ENCODE measurements at regions not wholly inside any gene's neighbourhood (a gene's known extent, or its start where the extent isn't known, plus 50 kb on each side); places are given as distances from the start of the nearest gene placed in this dataset.

DNA sequence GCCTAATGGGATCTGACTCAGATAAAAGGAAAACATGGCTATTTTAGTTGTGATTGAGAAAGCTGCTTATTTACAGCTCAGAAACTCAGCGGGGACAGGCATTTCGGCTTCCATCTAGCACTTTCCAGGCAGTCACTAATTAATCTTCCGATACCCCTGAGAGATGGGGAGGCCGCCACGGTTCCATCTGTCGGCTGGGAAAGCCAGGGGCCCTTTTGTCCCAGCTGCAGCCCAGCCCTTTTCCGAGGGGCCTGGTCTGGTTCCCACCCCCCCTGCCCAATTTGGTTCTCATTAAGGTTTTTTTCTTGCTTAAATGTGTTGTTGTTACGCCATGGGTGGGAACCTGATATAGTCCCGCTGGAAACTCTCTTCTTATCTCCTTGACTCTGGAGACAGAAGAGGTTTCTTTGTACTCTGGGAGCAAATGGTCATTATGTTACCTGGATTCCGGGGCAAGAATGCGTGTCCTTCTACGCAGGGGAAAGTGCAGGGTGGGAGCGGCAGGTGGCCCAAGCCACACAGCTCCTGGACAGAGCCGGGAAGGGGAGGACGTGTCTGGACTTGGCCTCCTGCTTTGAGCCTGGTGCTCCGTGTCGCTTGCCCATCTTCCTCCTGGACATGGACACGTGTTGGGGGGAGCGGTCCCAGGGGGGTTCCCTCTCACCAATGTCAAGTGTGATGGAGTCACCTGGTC lies 50.9 kb upstream of the GSE1 start:
- TF ChIP-seq, protein P1, sequence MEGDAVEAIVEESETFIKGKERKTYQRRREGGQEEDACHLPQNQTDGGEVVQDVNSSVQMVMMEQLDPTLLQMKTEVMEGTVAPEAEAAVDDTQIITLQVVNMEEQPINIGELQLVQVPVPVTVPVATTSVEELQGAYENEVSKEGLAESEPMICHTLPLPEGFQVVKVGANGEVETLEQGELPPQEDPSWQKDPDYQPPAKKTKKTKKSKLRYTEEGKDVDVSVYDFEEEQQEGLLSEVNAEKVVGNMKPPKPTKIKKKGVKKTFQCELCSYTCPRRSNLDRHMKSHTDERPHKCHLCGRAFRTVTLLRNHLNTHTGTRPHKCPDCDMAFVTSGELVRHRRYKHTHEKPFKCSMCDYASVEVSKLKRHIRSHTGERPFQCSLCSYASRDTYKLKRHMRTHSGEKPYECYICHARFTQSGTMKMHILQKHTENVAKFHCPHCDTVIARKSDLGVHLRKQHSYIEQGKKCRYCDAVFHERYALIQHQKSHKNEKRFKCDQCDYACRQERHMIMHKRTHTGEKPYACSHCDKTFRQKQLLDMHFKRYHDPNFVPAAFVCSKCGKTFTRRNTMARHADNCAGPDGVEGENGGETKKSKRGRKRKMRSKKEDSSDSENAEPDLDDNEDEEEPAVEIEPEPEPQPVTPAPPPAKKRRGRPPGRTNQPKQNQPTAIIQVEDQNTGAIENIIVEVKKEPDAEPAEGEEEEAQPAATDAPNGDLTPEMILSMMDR (IDR thresholded peaks at IDR 0.05 in 4 of 5, conservative IDR thresholded peaks at IDR 0.05 in 1 of 5) = no peak
- TF ChIP-seq POLR2A (IDR thresholded peaks at IDR 0.05) = no peak
- ATAC-seq = no peak
- Histone ChIP-seq H3K27me3 (no peaks in the 10 kb centered on the region), H3K4me3 (no peak overlapping the region), H3K36me3 (no peaks in the 10 kb centered on the region), H3K9me3 (no peaks in the 10 kb centered on the region), H3K4me1 (peaks cover 43 to 57% of the 10 kb centered on the region in 2 donors), H3K27ac (peak overlapping the region; percentile 63 to 75 (median 70))
- intact Hi-C loops (cut with DNase I; ENCODE audit: low total_unique reads) (no loop called here), in situ Hi-C loops (cut with MboI; ENCODE audit: low sequenced_read_pairs in 4 of 4) (no loop called here)
- no peak for DNase-seq

DNA sequence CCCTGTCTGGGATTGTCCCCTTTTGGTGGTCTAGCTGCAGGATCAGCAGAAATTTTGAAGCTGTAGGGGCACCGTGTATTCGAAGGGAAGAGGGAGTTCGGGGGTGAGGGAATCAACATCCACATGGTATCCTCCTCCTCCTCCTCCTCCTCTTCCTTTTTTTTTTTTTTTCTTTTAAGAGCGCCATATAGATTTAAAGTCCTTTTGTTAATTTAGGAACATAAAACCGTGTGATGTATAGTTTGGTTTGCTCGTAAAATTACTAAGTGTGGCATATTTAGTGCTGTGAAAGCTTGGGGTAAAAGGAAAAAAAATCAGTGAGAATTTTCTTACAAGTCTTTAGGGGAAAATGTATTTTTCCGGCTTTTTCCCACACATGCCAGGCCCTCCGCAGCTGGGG lies 50.1 kb upstream of the GSE1 start:
- no peak for DNase-seq

More for the DNA sequence above, 50.1 kb upstream of the GSE1 start:
- Histone ChIP-seq H3K9me3 (no peaks in the 10 kb centered on the region), H3K27ac (peak overlapping the region; percentile 63 to 75 (median 70)), H3K4me3 (no peak overlapping the region), H3K27me3 (no peaks in the 10 kb centered on the region), H3K4me1 (peaks cover 35 to 50% of the 10 kb centered on the region in 2 donors), H3K36me3 (no peaks in the 10 kb centered on the region)
- in situ Hi-C loops (cut with MboI; ENCODE audit: low sequenced_read_pairs in 4 of 4) (no loop called here), intact Hi-C loops (cut with DNase I; ENCODE audit: low total_unique reads) (no loop called here)
- no peak for TF ChIP-seq POLR2A (IDR thresholded peaks at IDR 0.05)
- TF ChIP-seq, protein P1 (IDR thresholded peaks at IDR 0.05 in 4 of 5, conservative IDR thresholded peaks at IDR 0.05 in 1 of 5) = no peak
- no peak for ATAC-seq

Small RNA genes in the stretch of these regions (microRNA-seq; reads per million reads assigned to microRNA genes)
- gene MIR5093 (ENCODE audit: borderline replicate concordance in 2 of 2) = 0 reads per million in 2 donors
